ENCODE measurements at regions not wholly inside any gene's neighbourhood (a gene's known extent, or its start where the extent isn't known, plus 50 kb on each side); places are given as distances from the start of the nearest gene placed in this dataset.

DNA sequence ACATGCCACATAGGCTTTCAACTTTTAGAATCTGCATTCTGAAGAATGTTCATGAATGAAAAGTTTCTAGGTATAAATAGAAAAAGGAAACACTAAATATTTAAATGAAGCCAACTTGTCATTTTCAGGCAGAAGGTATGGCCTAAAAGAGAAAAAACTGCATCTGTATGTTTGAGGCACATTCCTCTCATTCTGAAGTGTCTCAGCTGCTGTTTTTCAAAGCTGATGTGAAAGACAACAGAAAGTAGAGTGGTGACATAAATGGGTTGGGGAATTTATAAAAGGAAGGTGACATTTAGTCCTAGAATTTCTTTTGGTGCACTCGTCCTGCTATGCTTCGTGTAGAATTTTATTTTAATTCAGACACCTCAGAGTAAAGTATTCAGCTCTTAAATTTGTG is 539.6 kb upstream of the SLITRK5 start:
- TF ChIP-seq POLR2AphosphoS5 (IDR thresholded peaks at IDR 0.05; ENCODE audit: borderline replicate concordance, low read depth, low read length) (no peak), EZH2 (IDR thresholded peaks at IDR 0.05) (no peak)

Data from SK-N-MC (cell line).